ENCODE measurements at regions not wholly inside any gene's neighbourhood (a gene's known extent, or its start where the extent isn't known, plus 50 kb on each side); places are given as distances from the start of the nearest gene placed in this dataset.
"Not testable (repeated sequence)": the region's sequence is repeated elsewhere in the genome, so short reads cannot be mapped to it uniquely, and the experiment has no call there.

- Mint-ChIP-seq H3K36me3 (ENCODE audit: low read depth) (no peaks in the 10 kb centered on the region), H3K4me1 (ENCODE audit: low read depth) (no peaks in the 10 kb centered on the region), H3K9me3 (no peaks in the 10 kb centered on the region), H3K4me3 (ENCODE audit: low read depth) (no peak overlapping the region), H3K27me3 (ENCODE audit: low read depth) (no peaks in the 10 kb centered on the region), H3K27ac (no peak overlapping the region)
- intact Hi-C loops (cut with micrococcal nuclease), result loop anchor here (5.0 kb wide), 2 partner anchors 69 to 209 kb away; no protein-coding TSS in a partner anchor
- peak; percentile 69 for DNase-seq (ENCODE audit: low spot score)
Measured at GRCh38 chr22:23385678-23386631, 194.1 kb downstream of the IGLL1 start.

- no peak for DNase-seq (ENCODE audit: low spot score)
- no peak overlapping the region for H3K27ac Mint-ChIP-seq
- no peaks in the 10 kb centered on the region for H3K27me3 Mint-ChIP-seq (ENCODE audit: low read depth)
- no peak overlapping the region for H3K4me3 Mint-ChIP-seq (ENCODE audit: low read depth)
- H3K4me1 Mint-ChIP-seq (ENCODE audit: low read depth), result no peaks in the 10 kb centered on the region
- intact Hi-C loops (cut with micrococcal nuclease), result loop anchor here (5.0 kb wide), 2 partner anchors 68 to 208 kb away; no protein-coding TSS in a partner anchor
- H3K9me3 Mint-ChIP-seq, result no peaks in the 10 kb centered on the region
- H3K36me3 Mint-ChIP-seq (ENCODE audit: low read depth), result no peaks in the 10 kb centered on the region
Measured at GRCh38 chr22:23384923-23385677, 195.0 kb downstream of the IGLL1 start.

DNA sequence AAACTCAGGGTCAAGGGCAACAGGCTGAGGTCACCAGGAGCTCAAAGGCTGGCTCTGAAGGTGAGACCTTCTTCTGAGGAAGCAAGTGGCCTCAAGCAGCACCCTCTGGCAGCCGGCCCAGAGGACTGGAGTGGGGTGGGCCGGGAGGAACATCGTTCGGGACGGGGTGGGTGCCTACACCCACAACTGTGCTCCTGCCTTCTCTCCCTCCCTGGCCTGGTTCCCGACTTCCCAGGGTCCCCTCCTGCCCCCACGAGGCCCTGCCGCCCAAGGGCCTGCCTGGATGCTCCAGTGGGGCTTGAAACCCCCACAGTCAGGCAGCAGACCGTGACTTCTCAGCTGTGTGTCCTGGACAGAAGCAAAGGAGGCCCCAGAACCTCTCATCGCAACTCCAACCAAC, 195.7 kb downstream of the IGLL1 start:
- Mint-ChIP-seq H3K27me3 (ENCODE audit: low read depth) (no peaks in the 10 kb centered on the region), H3K36me3 (ENCODE audit: low read depth) (no peaks in the 10 kb centered on the region), H3K9me3 (no peaks in the 10 kb centered on the region), H3K4me3 (ENCODE audit: low read depth) (no peak overlapping the region), H3K4me1 (ENCODE audit: low read depth) (no peaks in the 10 kb centered on the region), H3K27ac (no peak overlapping the region)
- intact Hi-C loops (cut with micrococcal nuclease), result no loop called here
- DNase-seq (ENCODE audit: low spot score), result no peak

DNA sequence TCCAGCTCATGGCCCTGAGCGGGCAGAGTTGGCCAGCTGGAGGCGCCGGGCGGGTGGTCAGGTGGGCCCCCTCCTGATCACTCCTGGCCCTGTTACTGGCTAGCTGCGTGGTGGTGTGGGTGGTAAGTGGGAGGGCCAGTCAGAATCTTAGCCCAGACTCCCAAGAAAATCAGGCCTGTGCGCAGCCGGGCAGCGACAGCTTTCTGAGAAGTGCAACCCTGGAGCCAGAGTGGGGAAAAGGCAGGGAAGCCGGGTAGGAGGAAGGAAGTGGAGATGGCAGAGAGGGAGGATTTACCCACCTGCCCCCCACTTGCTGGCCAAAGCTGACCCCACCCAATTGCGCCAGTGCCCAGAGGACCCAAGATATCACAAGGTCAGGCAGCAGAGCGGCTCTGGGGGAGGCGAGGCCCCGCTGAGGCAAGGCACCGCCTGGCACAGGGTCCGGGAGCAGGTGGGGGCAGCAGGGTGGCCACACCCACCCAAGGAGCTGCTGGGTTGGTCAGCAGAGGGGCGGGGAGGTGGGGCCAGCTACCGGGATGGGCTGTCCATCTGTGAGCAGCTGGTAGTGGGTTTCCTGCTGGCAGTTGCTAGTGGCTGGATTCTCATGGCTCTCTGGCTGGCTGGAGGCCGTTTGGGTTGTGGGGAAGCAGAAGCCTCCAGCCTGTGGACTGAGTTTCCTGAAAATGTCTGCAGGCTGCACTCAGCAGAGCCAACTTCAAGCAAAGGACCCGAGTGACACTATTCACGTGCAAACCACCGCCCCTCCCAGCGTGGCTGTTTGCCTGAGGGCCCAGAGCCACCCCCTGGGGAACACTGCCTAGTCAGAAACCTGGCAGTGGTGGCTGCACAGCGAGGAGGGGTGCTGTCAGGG, 196.4 kb downstream of the IGLL1 start:
- Mint-ChIP-seq H3K4me1 (ENCODE audit: low read depth) (no peaks in the 10 kb centered on the region), H3K9me3 (no peaks in the 10 kb centered on the region), H3K27me3 (ENCODE audit: low read depth) (no peaks in the 10 kb centered on the region), H3K36me3 (ENCODE audit: low read depth) (no peaks in the 10 kb centered on the region), H3K27ac (no peak overlapping the region), H3K4me3 (ENCODE audit: low read depth) (no peak overlapping the region)
- intact Hi-C loops (cut with micrococcal nuclease), result no loop called here
- no peak for DNase-seq (ENCODE audit: low spot score)

- H3K9me3 Mint-ChIP-seq, result no peaks in the 10 kb centered on the region
- H3K27ac Mint-ChIP-seq, result no peak overlapping the region
- no peak for DNase-seq (ENCODE audit: low spot score)
- no peaks in the 10 kb centered on the region for H3K27me3 Mint-ChIP-seq (ENCODE audit: low read depth)
- H3K4me1 Mint-ChIP-seq (ENCODE audit: low read depth), result no peaks in the 10 kb centered on the region
- H3K36me3 Mint-ChIP-seq (ENCODE audit: low read depth), result no peaks in the 10 kb centered on the region
- intact Hi-C loops (cut with micrococcal nuclease), result no loop called here
- no peak overlapping the region for H3K4me3 Mint-ChIP-seq (ENCODE audit: low read depth)
Measured at GRCh38 chr22:23382428-23383218, 197.5 kb downstream of the IGLL1 start.

DNA sequence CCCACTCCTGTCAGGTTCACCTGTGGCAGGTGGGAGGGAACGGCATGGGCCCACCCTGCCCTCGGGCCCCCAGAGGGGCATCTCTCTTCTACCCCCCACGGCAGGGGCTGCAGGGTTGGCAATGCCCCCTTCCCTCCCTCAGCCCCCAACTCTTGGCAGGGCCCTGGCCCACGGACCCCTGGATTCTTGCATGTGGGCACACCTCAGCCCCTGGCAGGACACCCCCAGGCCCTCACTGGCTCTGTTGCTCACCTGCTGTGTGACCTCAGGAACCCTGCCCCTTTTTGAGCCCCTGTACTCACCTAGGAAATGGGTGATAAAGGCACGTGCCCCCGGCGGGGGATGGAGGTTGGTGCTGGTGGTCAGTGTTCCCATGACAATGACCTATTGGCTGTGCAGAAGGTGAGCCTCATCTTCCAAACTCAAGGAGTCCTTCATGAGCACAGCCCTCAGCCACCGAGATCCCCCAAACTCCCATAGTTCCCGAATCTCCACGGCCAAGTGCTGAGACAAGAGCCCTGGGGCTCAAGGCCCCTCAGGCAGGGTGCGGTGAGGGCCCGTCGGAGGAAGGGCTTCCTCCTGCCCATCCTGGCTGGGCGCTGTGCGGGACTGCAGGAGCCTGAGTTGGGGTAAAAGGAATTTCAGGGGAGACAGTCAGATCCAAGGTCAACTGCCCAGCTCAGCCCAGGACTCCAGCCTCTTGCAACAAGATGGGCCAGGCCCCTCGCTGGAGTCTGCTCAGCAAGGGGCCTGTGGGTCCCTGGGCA, 198.2 kb downstream of the IGLL1 start:
- H3K27me3 Mint-ChIP-seq (ENCODE audit: low read depth), result no peaks in the 10 kb centered on the region
- no peak overlapping the region for H3K4me3 Mint-ChIP-seq (ENCODE audit: low read depth)
- H3K9me3 Mint-ChIP-seq, result no peaks in the 10 kb centered on the region
- H3K27ac Mint-ChIP-seq, result no peak overlapping the region
- H3K4me1 Mint-ChIP-seq (ENCODE audit: low read depth), result no peaks in the 10 kb centered on the region
- H3K36me3 Mint-ChIP-seq (ENCODE audit: low read depth), result no peaks in the 10 kb centered on the region
- intact Hi-C loops (cut with micrococcal nuclease), result no loop called here
- DNase-seq (ENCODE audit: low spot score), result no peak

DNA sequence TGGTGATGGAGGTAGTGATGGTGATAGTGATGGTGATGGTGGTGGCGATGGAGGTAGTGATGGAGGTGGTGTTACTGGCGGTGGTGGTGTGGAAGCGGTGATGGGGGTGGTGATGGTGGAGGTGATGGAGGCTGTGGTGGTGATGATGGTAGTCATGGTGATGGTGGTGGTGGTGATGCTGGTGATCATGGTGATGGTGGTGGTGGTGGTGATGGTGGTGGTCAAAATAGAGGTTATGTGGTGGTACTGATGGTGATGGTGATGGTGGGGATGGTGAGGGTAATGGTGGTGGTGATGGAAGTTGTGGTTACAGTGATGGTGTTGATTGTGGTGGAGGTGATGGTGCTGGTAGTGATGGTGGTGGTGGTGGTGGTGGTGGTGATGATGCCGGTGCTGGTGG, 199.2 kb downstream of the IGLL1 start:
- Mint-ChIP-seq H3K4me1 (ENCODE audit: low read depth) (no peaks in the 10 kb centered on the region), H3K27me3 (ENCODE audit: low read depth) (peaks cover 1% of the 10 kb centered on the region), H3K9me3 (no peaks in the 10 kb centered on the region), H3K36me3 (ENCODE audit: low read depth) (no peaks in the 10 kb centered on the region), H3K27ac (no peak overlapping the region), H3K4me3 (ENCODE audit: low read depth) (no peak overlapping the region)
- intact Hi-C loops (cut with micrococcal nuclease), result no loop called here
- no peak for DNase-seq (ENCODE audit: low spot score)

DNA sequence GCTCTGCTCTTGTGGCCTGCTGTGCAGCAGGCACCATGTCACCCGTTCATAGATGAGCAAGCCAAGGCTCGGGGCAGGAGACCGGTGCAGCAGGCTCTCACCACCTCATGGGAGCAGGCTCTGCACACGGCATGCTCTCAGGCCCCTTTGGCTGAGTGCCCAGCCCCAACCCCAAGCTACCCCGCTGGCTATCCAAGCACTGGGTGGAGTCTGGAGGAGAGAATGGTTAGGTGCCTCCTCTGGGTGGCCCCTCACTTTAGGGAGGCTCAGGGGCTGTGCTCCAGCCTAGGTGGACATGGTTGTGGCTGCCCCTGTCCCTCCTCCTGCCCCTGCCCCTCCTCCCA, 199.9 kb downstream of the IGLL1 start:
- Mint-ChIP-seq H3K27me3 (ENCODE audit: low read depth) (peaks cover 1% of the 10 kb centered on the region), H3K4me1 (ENCODE audit: low read depth) (no peaks in the 10 kb centered on the region), H3K9me3 (no peaks in the 10 kb centered on the region), H3K27ac (no peak overlapping the region), H3K36me3 (ENCODE audit: low read depth) (no peaks in the 10 kb centered on the region), H3K4me3 (ENCODE audit: low read depth) (no peak overlapping the region)
- intact Hi-C loops (cut with micrococcal nuclease), result no loop called here
- no peak for DNase-seq (ENCODE audit: low spot score)

- H3K27me3 Mint-ChIP-seq (ENCODE audit: low read depth); H3K4me3 Mint-ChIP-seq (ENCODE audit: low read depth); H3K36me3 Mint-ChIP-seq (ENCODE audit: low read depth); H3K27ac Mint-ChIP-seq; DNase-seq (ENCODE audit: low spot score); H3K4me1 Mint-ChIP-seq (ENCODE audit: low read depth); H3K9me3 Mint-ChIP-seq; intact Hi-C loops (cut with micrococcal nuclease): not testable (repeated sequence)
Measured at GRCh38 chr22:23379540-23380229, 199.4 kb downstream of the BCR start.

DNA sequence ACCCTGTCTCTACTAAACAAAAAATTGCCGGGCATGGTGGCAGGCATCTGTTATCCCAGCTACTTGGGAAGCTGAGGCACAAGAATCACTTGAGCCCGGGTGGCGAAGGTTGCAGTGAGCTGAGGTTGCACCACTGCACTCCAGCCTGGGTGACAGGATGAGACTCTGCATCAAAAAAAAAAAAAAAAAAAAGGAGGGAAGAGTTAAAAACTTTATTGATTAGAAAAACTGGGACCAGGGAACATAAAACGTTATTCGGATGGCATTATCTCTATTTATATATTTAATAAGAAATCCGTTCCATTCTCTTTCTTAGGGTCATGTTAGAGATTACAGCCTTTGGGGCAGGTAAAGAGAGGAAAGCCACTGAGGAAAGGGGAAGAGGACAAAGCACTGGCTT, 197.5 kb downstream of the BCR start:
- H3K4me1 Mint-ChIP-seq (ENCODE audit: low read depth), result no peaks in the 10 kb centered on the region
- H3K9me3 Mint-ChIP-seq, result no peaks in the 10 kb centered on the region
- H3K27ac Mint-ChIP-seq, result no peak overlapping the region
- no peak for DNase-seq (ENCODE audit: low spot score)
- H3K36me3 Mint-ChIP-seq (ENCODE audit: low read depth), result no peaks in the 10 kb centered on the region
- H3K27me3 Mint-ChIP-seq (ENCODE audit: low read depth), result peaks cover 1% of the 10 kb centered on the region
- H3K4me3 Mint-ChIP-seq (ENCODE audit: low read depth), result no peak overlapping the region
- intact Hi-C loops (cut with micrococcal nuclease), result no loop called here

GRCh38 chr22:23376256-23376655, 195.9 kb downstream of the BCR start:
- Mint-ChIP-seq H3K9me3 (no peaks in the 10 kb centered on the region), H3K4me1 (ENCODE audit: low read depth) (no peaks in the 10 kb centered on the region), H3K27me3 (ENCODE audit: low read depth) (peaks cover 1% of the 10 kb centered on the region), H3K27ac (no peak overlapping the region), H3K4me3 (ENCODE audit: low read depth) (no peak overlapping the region), H3K36me3 (ENCODE audit: low read depth) (no peaks in the 10 kb centered on the region)
- DNase-seq (ENCODE audit: low spot score), result peak; percentile 18
- intact Hi-C loops (cut with micrococcal nuclease), result no loop called here

Data from activated T-helper 2 cell treated with anti-CD3 and anti-CD28 coated beads, Interferon-gamma antibody, Interleukin-2, Interleukin-4, amounts not matched to agents 10 μg/mL and 5 μg/mL and 100 μg/mL, durations not matched to agents 14 hours and 24 hours and 36 hours (primary cell).